Neural cell (in vitro differentiated cells): ENCODE measurements at regions not wholly inside any gene's neighbourhood (a gene's known extent, or its start where the extent isn't known, plus 50 kb on each side); places are given as distances from the start of the nearest gene placed in this dataset.
"Not testable (repeated sequence)": the region's sequence is repeated elsewhere in the genome, so short reads cannot be mapped to it uniquely, and the experiment has no call there.

Experiments used
- H2AFZ ChIP-seq: fragments of 200-600, 300-800 bp; sonication (generic), shearing (Covaris generic); 2 replicates; pipeline ENCODE4 v1.6.0; 2014; ENCODE audit warnings: low read depth, mild to moderate bottlenecking, antibody characterized with exemption, low read length, moderate library complexity
- H3F3A ChIP-seq: fragments of 200-600 bp; shearing (Covaris generic); 2 replicates; pipeline ENCODE4 v1.6.1; 2016; ENCODE audit warnings: mild to moderate bottlenecking, moderate library complexity, mixed read lengths, antibody characterized with exemption, low read length; ENCODE audit not compliant: insufficient read depth, poor library complexity, severe bottlenecking
- H3K27ac ChIP-seq: fragments of 200-600, 300-800 bp; sonication (generic), shearing (Covaris generic); 2 replicates; pipeline ENCODE4 v1.5.1; 2014; ENCODE audit warnings: mild to moderate bottlenecking, low read length, moderate library complexity
- H3K27me3 ChIP-seq: fragments of 300-800, 200-600 bp; sonication (generic), shearing (Covaris generic); 2 replicates; pipeline ENCODE4 v1.6.0; 2014; ENCODE audit warnings: mild to moderate bottlenecking, low read depth, low read length, moderate library complexity; ENCODE audit not compliant: insufficient read depth
- H3K36me3 ChIP-seq: fragments of 300-800, 200-600 bp; sonication (generic), shearing (Covaris generic); 2 replicates; pipeline ENCODE4 v1.5.1; 2014; ENCODE audit warnings: mild to moderate bottlenecking, antibody characterized with exemption, low read length, moderate library complexity; ENCODE audit not compliant: insufficient read depth
- H3K4me2 ChIP-seq: fragments of 300-800, 200-600 bp; sonication (generic), shearing (Covaris generic); 2 replicates; pipeline ENCODE4 v1.6.0; 2014; ENCODE audit warnings: mild to moderate bottlenecking, low read length
- H3K4me3 ChIP-seq: fragments of 300-800, 200-600 bp; sonication (generic), shearing (Covaris generic); 2 replicates; pipeline ENCODE4 v1.5.1; 2014; ENCODE audit warnings: mild to moderate bottlenecking, low read length, moderate library complexity
- H3K79me2 ChIP-seq: fragments of 200-600 bp; shearing (Covaris generic); replicated peaks from 2 replicates; pipeline ENCODE4 v1.6.0; 2014; ENCODE audit warnings: mild to moderate bottlenecking, low read length, moderate library complexity; ENCODE audit not compliant: insufficient read depth
- H3K9ac ChIP-seq: fragments of 300-800, 200-600 bp; sonication (generic), shearing (Covaris generic); 2 replicates; pipeline ENCODE4 v1.6.1; 2016; ENCODE audit warnings: mild to moderate bottlenecking, low read length, mixed read lengths
- H3K9me2 ChIP-seq: fragments of 200-600 bp; shearing (Covaris generic); 2 replicates; pipeline ENCODE4 v1.6.1; 2016; ENCODE audit warnings: mild to moderate bottlenecking, low read length, mixed read lengths; ENCODE audit not compliant: insufficient read depth
- H3K9me3 ChIP-seq: fragments of 200-600, 300-800 bp; sonication (generic), shearing (Covaris generic); 2 replicates; pipeline ENCODE4 v1.6.1; 2016; ENCODE audit warnings: mild to moderate bottlenecking, mixed run types, low read length, moderate library complexity, mixed read lengths
- H4K20me1 ChIP-seq: fragments of 200-600 bp; shearing (Covaris generic); 2 replicates; pipeline ENCODE4 v1.6.1; 2016; ENCODE audit warnings: mild to moderate bottlenecking, mixed run types; ENCODE audit not compliant: insufficient read depth
- EP300 ChIP-seq: fragments of 450-650 bp; conservative IDR thresholded peaks from 2 replicates; pipeline ENCODE4 v1.6.1; 2014; ENCODE audit warnings: antibody characterized with exemption, mild to moderate bottlenecking, moderate library complexity; ENCODE audit not compliant: poor library complexity, severe bottlenecking
- MXI1 ChIP-seq: fragments of 450-650 bp; conservative IDR thresholded peaks from 2 replicates; pipeline ENCODE4 v1.6.1; 2014; ENCODE audit warnings: antibody characterized with exemption, mild to moderate bottlenecking; ENCODE audit not compliant: poor library complexity, severe bottlenecking
- RAD21 ChIP-seq: fragments of 450-650 bp; conservative IDR thresholded peaks from 2 replicates; pipeline ENCODE4 v1.6.1; 2014; ENCODE audit warnings: antibody characterized with exemption, mild to moderate bottlenecking, moderate library complexity
- TAF1 ChIP-seq: IDR thresholded peaks from 2 replicates; pipeline ENCODE4 v1.6.1; 2012; ENCODE audit warnings: low read depth
- TF ChIP-seq, protein P1 (sequence below): fragments of 450-650 bp; IDR thresholded peaks from 2 replicates; pipeline ENCODE4 v1.5.1; 2014; ENCODE audit warnings: antibody characterized with exemption, mild to moderate bottlenecking, moderate library complexity; ENCODE audit not compliant: poor library complexity, severe bottlenecking
- TF ChIP-seq, protein P2 (sequence below): IDR thresholded peaks from 2 replicates; pipeline ENCODE4 v1.6.1; 2012; ENCODE audit warnings: borderline replicate concordance

DNA sequence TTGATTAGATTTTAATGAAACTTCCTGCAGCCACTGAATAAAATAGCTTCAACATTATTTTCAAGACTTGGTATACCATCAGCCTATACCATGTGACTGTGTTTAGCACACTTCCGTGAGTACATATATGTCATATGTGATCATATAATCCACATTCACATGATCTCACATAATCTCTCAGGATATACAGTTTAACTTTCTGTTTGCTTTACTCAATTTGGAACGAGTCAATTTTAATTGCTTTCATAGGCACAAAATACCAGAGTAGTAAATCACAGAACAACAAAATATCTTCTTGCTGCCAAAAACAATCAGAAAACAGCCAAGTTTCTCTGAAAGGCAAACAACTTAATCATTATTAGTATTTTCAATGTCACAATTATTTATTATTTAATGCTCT is 731.1 kb upstream of the DIAPH2 start:
- no peak overlapping the region for H3K4me2 ChIP-seq
- no peak overlapping the region for H3K4me3 ChIP-seq
- H3K27ac ChIP-seq: no peak overlapping the region
- H3K27me3 ChIP-seq: no peaks in the 10 kb centered on the region
- TF ChIP-seq MXI1: no peak
- TF ChIP-seq, protein P1, sequence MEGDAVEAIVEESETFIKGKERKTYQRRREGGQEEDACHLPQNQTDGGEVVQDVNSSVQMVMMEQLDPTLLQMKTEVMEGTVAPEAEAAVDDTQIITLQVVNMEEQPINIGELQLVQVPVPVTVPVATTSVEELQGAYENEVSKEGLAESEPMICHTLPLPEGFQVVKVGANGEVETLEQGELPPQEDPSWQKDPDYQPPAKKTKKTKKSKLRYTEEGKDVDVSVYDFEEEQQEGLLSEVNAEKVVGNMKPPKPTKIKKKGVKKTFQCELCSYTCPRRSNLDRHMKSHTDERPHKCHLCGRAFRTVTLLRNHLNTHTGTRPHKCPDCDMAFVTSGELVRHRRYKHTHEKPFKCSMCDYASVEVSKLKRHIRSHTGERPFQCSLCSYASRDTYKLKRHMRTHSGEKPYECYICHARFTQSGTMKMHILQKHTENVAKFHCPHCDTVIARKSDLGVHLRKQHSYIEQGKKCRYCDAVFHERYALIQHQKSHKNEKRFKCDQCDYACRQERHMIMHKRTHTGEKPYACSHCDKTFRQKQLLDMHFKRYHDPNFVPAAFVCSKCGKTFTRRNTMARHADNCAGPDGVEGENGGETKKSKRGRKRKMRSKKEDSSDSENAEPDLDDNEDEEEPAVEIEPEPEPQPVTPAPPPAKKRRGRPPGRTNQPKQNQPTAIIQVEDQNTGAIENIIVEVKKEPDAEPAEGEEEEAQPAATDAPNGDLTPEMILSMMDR: no peak
- H3K79me2 ChIP-seq: no peaks in the 10 kb centered on the region
- no peaks in the 10 kb centered on the region for H3K9me2 ChIP-seq
- H3F3A ChIP-seq: no peaks in the 10 kb centered on the region
- no peaks in the 10 kb centered on the region for H3K36me3 ChIP-seq
- no peak overlapping the region for H2AFZ ChIP-seq
- no peaks in the 10 kb centered on the region for H3K9me3 ChIP-seq
- no peaks in the 10 kb centered on the region for H4K20me1 ChIP-seq
- H3K9ac ChIP-seq: no peak overlapping the region

DNA sequence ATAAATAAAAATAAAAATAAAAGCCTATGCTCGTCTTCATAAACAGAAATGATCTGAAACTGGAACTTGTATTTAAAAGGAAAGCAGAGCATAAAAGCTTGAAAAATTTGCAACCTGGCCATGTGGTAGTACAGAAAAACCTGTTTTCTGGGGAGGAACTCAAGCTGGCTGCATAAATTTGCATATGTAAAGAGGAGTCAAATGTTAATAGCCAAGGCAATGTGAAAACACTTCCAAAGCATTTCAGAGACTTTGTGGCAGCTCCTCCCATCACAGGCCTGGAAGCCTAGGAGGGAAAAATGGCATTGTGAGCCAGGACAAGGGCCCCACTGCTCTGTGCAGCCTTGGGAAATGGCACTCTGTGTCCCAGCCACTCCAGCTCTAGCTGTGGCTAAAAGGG is 727.9 kb upstream of the DIAPH2 start:
- no peak overlapping the region for H2AFZ ChIP-seq
- H3K79me2 ChIP-seq: no peaks in the 10 kb centered on the region
- no peak overlapping the region for H3K4me2 ChIP-seq
- H3K27ac ChIP-seq: no peak overlapping the region
- H3K4me3 ChIP-seq: no peak overlapping the region
- H3F3A ChIP-seq: no peaks in the 10 kb centered on the region
- H3K9me2 ChIP-seq: no peaks in the 10 kb centered on the region
- no peaks in the 10 kb centered on the region for H4K20me1 ChIP-seq
- TF ChIP-seq RAD21: no peak
- no peak overlapping the region for H3K9ac ChIP-seq
- no peaks in the 10 kb centered on the region for H3K27me3 ChIP-seq
- H3K9me3 ChIP-seq: no peaks in the 10 kb centered on the region
- H3K36me3 ChIP-seq: no peaks in the 10 kb centered on the region

DNA sequence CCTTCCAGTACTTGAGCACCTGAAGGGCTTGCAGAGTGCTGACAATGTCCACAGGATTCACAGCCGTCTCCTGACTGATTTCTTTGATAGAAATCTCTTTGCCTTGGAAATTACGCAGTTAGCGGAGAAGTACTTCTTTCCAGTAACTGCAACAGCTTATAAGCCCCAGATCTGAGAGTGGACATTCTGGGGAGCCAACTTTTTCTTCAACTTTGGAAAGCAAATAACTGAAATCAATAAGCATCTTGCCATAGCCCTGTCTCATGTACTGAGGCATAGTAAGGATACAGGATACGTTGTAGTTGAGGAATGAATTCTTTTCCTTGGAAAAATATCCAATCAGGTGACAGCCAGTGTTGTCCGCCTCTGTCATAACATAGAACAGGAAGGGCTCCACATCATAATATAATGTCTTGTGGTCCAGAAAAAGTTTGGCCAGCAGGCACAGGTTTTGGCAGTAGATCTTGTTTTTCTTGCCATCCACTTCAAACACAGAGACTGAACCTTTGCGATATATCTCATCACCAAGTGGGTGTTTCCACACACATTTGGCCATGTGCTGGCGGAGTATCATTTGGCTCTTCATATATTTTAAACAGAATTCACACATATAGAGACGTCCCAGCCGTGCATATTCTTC is 711.1 kb upstream of the DIAPH2 start:
- H3K79me2 ChIP-seq, H3K27ac ChIP-seq, H3K36me3 ChIP-seq, H2AFZ ChIP-seq, H3K9me2 ChIP-seq, H3F3A ChIP-seq, H4K20me1 ChIP-seq, H3K9me3 ChIP-seq, H3K4me2 ChIP-seq, H3K9ac ChIP-seq, H3K27me3 ChIP-seq, H3K4me3 ChIP-seq: not testable (repeated sequence)

DNA sequence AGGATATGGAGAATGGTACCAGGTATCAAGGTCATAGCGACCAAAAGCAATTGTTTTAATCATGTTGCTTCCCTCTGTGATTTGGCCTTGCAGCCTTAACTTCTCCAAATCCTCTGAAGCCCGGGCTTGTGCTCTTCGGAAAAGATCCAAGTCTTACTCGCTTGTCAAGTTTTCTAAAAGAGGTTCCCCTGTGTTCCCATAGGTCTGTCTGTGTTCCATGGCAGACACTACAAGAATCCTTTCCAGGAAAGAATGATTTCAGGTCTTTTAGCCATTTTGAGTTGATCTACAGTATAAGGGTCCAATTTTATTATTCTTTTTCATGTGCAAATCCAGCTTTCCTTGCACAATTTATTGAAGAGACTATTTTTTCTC is 710.6 kb upstream of the DIAPH2 start:
- H3F3A ChIP-seq: no peaks in the 10 kb centered on the region
- no peak overlapping the region for H2AFZ ChIP-seq
- H3K79me2 ChIP-seq: no peaks in the 10 kb centered on the region
- no peak for TF ChIP-seq MXI1
- no peak for TF ChIP-seq TAF1
- no peak for TF ChIP-seq EP300
- TF ChIP-seq, protein P2, sequence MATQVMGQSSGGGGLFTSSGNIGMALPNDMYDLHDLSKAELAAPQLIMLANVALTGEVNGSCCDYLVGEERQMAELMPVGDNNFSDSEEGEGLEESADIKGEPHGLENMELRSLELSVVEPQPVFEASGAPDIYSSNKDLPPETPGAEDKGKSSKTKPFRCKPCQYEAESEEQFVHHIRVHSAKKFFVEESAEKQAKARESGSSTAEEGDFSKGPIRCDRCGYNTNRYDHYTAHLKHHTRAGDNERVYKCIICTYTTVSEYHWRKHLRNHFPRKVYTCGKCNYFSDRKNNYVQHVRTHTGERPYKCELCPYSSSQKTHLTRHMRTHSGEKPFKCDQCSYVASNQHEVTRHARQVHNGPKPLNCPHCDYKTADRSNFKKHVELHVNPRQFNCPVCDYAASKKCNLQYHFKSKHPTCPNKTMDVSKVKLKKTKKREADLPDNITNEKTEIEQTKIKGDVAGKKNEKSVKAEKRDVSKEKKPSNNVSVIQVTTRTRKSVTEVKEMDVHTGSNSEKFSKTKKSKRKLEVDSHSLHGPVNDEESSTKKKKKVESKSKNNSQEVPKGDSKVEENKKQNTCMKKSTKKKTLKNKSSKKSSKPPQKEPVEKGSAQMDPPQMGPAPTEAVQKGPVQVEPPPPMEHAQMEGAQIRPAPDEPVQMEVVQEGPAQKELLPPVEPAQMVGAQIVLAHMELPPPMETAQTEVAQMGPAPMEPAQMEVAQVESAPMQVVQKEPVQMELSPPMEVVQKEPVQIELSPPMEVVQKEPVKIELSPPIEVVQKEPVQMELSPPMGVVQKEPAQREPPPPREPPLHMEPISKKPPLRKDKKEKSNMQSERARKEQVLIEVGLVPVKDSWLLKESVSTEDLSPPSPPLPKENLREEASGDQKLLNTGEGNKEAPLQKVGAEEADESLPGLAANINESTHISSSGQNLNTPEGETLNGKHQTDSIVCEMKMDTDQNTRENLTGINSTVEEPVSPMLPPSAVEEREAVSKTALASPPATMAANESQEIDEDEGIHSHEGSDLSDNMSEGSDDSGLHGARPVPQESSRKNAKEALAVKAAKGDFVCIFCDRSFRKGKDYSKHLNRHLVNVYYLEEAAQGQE: no peak
- H3K9me3 ChIP-seq: no peaks in the 10 kb centered on the region
- H3K4me2 ChIP-seq: no peak overlapping the region
- no peaks in the 10 kb centered on the region for H3K27me3 ChIP-seq
- no peaks in the 10 kb centered on the region for H3K9me2 ChIP-seq
- H3K9ac ChIP-seq: no peak overlapping the region
- no peaks in the 10 kb centered on the region for H4K20me1 ChIP-seq
- H3K36me3 ChIP-seq: no peaks in the 10 kb centered on the region
- no peak overlapping the region for H3K27ac ChIP-seq
- no peak overlapping the region for H3K4me3 ChIP-seq
